H9 (cell line): ENCODE measurements at regions not wholly inside any gene's neighbourhood (a gene's known extent, or its start where the extent isn't known, plus 50 kb on each side); places are given as distances from the start of the nearest gene placed in this dataset.

ENCODE experiments used
- DNase-seq: peaks from one replicate; pipeline ENCODE4 v3.0.0-alpha.2; 2017
- H2AFZ ChIP-seq: one replicate; pipeline ENCODE4 v1.6.1; 2013; ENCODE audit warnings: mild to moderate bottlenecking, low read length, control low read depth, moderate library complexity
- H2AK5ac ChIP-seq: 2 replicates; pipeline ENCODE4 v1.6.1; 2013; ENCODE audit warnings: low read length, control low read depth, mixed read lengths; ENCODE audit not compliant: insufficient read length
- H2BK120ac ChIP-seq: one replicate; pipeline ENCODE4 v1.6.1; 2013; ENCODE audit warnings: low read depth, mild to moderate bottlenecking, low read length, control low read depth, inconsistent platforms; ENCODE audit not compliant: poor library complexity, severe bottlenecking
- H2BK12ac ChIP-seq: 2 replicates; pipeline ENCODE4 v1.6.1; 2013; ENCODE audit warnings: low read length, control low read depth, mixed read lengths, low read depth; ENCODE audit not compliant: insufficient read length
- H2BK15ac ChIP-seq: 2 replicates; pipeline ENCODE4 v1.6.1; 2013; ENCODE audit warnings: low read depth, low read length, control low read depth
- H2BK20ac ChIP-seq: one replicate; pipeline ENCODE4 v1.6.1; 2013; ENCODE audit warnings: low read depth, mild to moderate bottlenecking, low read length, control low read depth, inconsistent platforms; ENCODE audit not compliant: poor library complexity, severe bottlenecking
- H2BK5ac ChIP-seq: 2 replicates; pipeline ENCODE4 v1.6.1; 2013; ENCODE audit warnings: low read length, control low read depth, mixed read lengths; ENCODE audit not compliant: insufficient read length
- H3K14ac ChIP-seq: 2 replicates; pipeline ENCODE4 v1.6.1; 2013; ENCODE audit warnings: low read length, control low read depth; ENCODE audit not compliant: insufficient read depth
- H3K18ac ChIP-seq: 2 replicates; pipeline ENCODE4 v1.6.1; 2013; ENCODE audit warnings: low read depth, mild to moderate bottlenecking, mixed read lengths, low read length, control low read depth; ENCODE audit not compliant: insufficient read length
- H3K23ac ChIP-seq: 2 replicates; pipeline ENCODE4 v1.6.1; 2013; ENCODE audit warnings: low read length, control low read depth, mixed read lengths, low read depth; ENCODE audit not compliant: insufficient read length
- H3K23me2 ChIP-seq: 2 replicates; pipeline ENCODE4 v1.6.1; 2013; ENCODE audit warnings: low read depth, mild to moderate bottlenecking, mixed read lengths, low read length, control low read depth; ENCODE audit not compliant: insufficient read length, poor library complexity, severe bottlenecking
- H3K27ac ChIP-seq: 2 replicates; pipeline ENCODE4 v1.5.1; 2013; ENCODE audit warnings: low read length, control low read depth, mixed read lengths, low read depth; ENCODE audit not compliant: insufficient read length
- H3K27me3 ChIP-seq: 2 replicates; pipeline ENCODE4 v1.6.1; 2013; ENCODE audit warnings: low read length, control low read depth, inconsistent platforms; ENCODE audit not compliant: insufficient read depth
- H3K4ac ChIP-seq: 2 replicates; pipeline ENCODE4 v1.6.1; 2013; ENCODE audit warnings: low read depth, mild to moderate bottlenecking, control low read depth, inconsistent platforms, low read length, moderate library complexity
- H3K4me1 ChIP-seq: 2 replicates; pipeline ENCODE4 v1.6.1; 2013; ENCODE audit warnings: low read length, control low read depth, inconsistent platforms; ENCODE audit not compliant: insufficient read depth
- H3K4me2 ChIP-seq: 2 replicates; pipeline ENCODE4 v1.6.1; 2013; ENCODE audit warnings: low read length, control low read depth, mixed read lengths; ENCODE audit not compliant: insufficient read length, insufficient read depth
- H3K56ac ChIP-seq: 2 replicates; pipeline ENCODE4 v1.6.1; 2013; ENCODE audit warnings: low read depth, mild to moderate bottlenecking, mixed read lengths, low read length, control low read depth; ENCODE audit not compliant: insufficient read length
- H3K79me1 ChIP-seq: 2 replicates; pipeline ENCODE4 v1.6.1; 2013; ENCODE audit warnings: low read depth, mild to moderate bottlenecking, moderate library complexity, low read length, control low read depth, inconsistent platforms; ENCODE audit not compliant: insufficient read depth, poor library complexity, severe bottlenecking
- H3K79me2 ChIP-seq: 2 replicates; pipeline ENCODE4 v1.6.1; 2013; ENCODE audit warnings: low read length, control low read depth, inconsistent platforms; ENCODE audit not compliant: insufficient read depth
- H3K9ac ChIP-seq: 2 replicates; pipeline ENCODE4 v1.6.1; 2013; ENCODE audit warnings: low read length, control low read depth, mixed read lengths; ENCODE audit not compliant: insufficient read length; ENCODE audit errors: extremely low read depth
- H3K9me3 ChIP-seq: one replicate; pipeline ENCODE4 v1.6.1; 2013; ENCODE audit warnings: low read depth, low read length, inconsistent platforms; ENCODE audit not compliant: control insufficient read depth
- H3T11ph ChIP-seq: one replicate; pipeline ENCODE4 v1.6.1; 2013; ENCODE audit warnings: mild to moderate bottlenecking, low read length, control low read depth, inconsistent platforms
- H4K20me1 ChIP-seq: one replicate; pipeline ENCODE4 v1.6.1; 2013; ENCODE audit not compliant: control insufficient read depth, insufficient read length, insufficient read depth
- H4K5ac ChIP-seq: 2 replicates; pipeline ENCODE4 v1.6.1; 2013; ENCODE audit warnings: low read depth, mild to moderate bottlenecking, mixed read lengths, low read length, control low read depth; ENCODE audit not compliant: insufficient read length
- H4K8ac ChIP-seq: replicated peaks from 2 replicates; pipeline ENCODE4 v1.6.1; 2013; ENCODE audit warnings: low read length, control low read depth, mixed read lengths, low read depth; ENCODE audit not compliant: insufficient read length
- H4K91ac ChIP-seq: 2 replicates; pipeline ENCODE4 v1.6.1; 2013; ENCODE audit warnings: low read depth, mild to moderate bottlenecking, moderate library complexity, mixed read lengths, low read length, control low read depth; ENCODE audit not compliant: insufficient read length
- H3K27ac Mint-ChIP-seq, 3 experiments: 2 replicates in 2 of 3; 3 replicates in 1 of 3; pipeline ENCODE4 v1.8.0; 2020 to 2021; ENCODE audit warnings: mixed read lengths in 3 of 3, mild to moderate bottlenecking in 1 of 3, moderate library complexity in 1 of 3
- H3K27me3 Mint-ChIP-seq: 2 replicates; pipeline ENCODE4 v1.8.0; 2021; ENCODE audit warnings: low read depth, mild to moderate bottlenecking, moderate library complexity, mixed read lengths
- H3K36me3 Mint-ChIP-seq, 3 experiments: 2 replicates in 2 of 3; 3 replicates in 1 of 3; pipeline ENCODE4 v1.8.0; 2020 to 2021; ENCODE audit warnings: low read depth in 3 of 3, mixed read lengths in 3 of 3; ENCODE audit not compliant: insufficient read depth in 1 of 3
- H3K4me1 Mint-ChIP-seq, 2 experiments: 2 replicates each; pipeline ENCODE4 v1.8.0; 2020; ENCODE audit warnings: mixed read lengths in 2 of 2
- H3K4me3 Mint-ChIP-seq, 2 experiments: 2 replicates in 1 of 2; 3 replicates in 1 of 2; pipeline ENCODE4 v1.8.0; 2020 to 2021; ENCODE audit warnings: mild to moderate bottlenecking in 2 of 2, mixed read lengths in 2 of 2, moderate library complexity in 1 of 2
- H3K9me3 Mint-ChIP-seq, 2 experiments: 2 replicates in 1 of 2; 3 replicates in 1 of 2; pipeline ENCODE4 v1.8.0; 2020; ENCODE audit warnings: mild to moderate bottlenecking in 2 of 2, mixed read lengths in 2 of 2, moderate library complexity in 1 of 2
- CTCF ChIP-seq: fragments of 200-600 bp; sonication (generic); conservative IDR thresholded peaks from 3 replicates; pipeline ENCODE4 v1.8.0; 2021; ENCODE audit warnings: antibody characterized with exemption, mild to moderate bottlenecking
- WGBS: extraction: QIAGEN DNeasy Blood & Tissue Kit; methylation state at CpG from one replicate; pipeline ENCODE4 v1.1.7; 2013; ENCODE audit warnings: missing lambda C conversion rate, low lambda C conversion rate, mixed read lengths; ENCODE audit not compliant: insufficient read length; ENCODE audit errors: extremely low coverage; 5-methylcytosine and 5-hydroxymethylcytosine counted together

GRCh38 chr6:112502351-112503090 lies 155.4 kb downstream of the RFPL4B start:
- Mint-ChIP-seq H3K4me3 (no peak overlapping the region), H3K27ac (peak overlapping the region in 2 of 3 experiments; percentile 92 to 96; a peak in 4 of 7 replicates), H3K4me1 (peaks cover 26 to 35% of the 10 kb centered on the region in 2 experiments), H3K9me3 (peaks cover 0 to 2% of the 10 kb centered on the region in 2 experiments; a peak in 2 of 5 replicates), H3K36me3 (peaks cover 0 to 3% (median 0%) of the 10 kb centered on the region in 3 experiments; a peak in 2 of 7 replicates), H3K27me3 (no peaks in the 10 kb centered on the region)
- H3K4me1 ChIP-seq = no peaks in the 10 kb centered on the region; the same call in 1 of the 2 replicates
- no peak overlapping the region for H2AFZ ChIP-seq
- no peak overlapping the region for H3K56ac ChIP-seq
- H4K20me1 ChIP-seq = no peaks in the 10 kb centered on the region
- H2AK5ac ChIP-seq = no peak overlapping the region
- H3T11ph ChIP-seq = no peak overlapping the region
- WGBS = no CpG with 5 or more reads among the region's 7 CpGs
- no peak overlapping the region for H2BK15ac ChIP-seq
- no peak overlapping the region for H2BK120ac ChIP-seq
- no peak overlapping the region for H3K14ac ChIP-seq
- no peak overlapping the region for H2BK5ac ChIP-seq
- no peak overlapping the region for H2BK20ac ChIP-seq
- no peak overlapping the region for H4K91ac ChIP-seq
- no peak overlapping the region for H3K4me2 ChIP-seq
- no peaks in the 10 kb centered on the region for H3K27me3 ChIP-seq
- peak; percentile 71 for TF ChIP-seq CTCF
- no peaks in the 10 kb centered on the region for H3K23me2 ChIP-seq
- no peaks in the 10 kb centered on the region for H3K79me2 ChIP-seq
- no peak overlapping the region for H2BK12ac ChIP-seq
- H4K8ac ChIP-seq = no peak overlapping the region
- H4K5ac ChIP-seq = no peak overlapping the region
- H3K18ac ChIP-seq = no peak overlapping the region
- no peak overlapping the region for H3K27ac ChIP-seq
- H3K9me3 ChIP-seq = no peaks in the 10 kb centered on the region
- no peak overlapping the region for H3K23ac ChIP-seq
- DNase-seq = no peak
- no peaks in the 10 kb centered on the region for H3K79me1 ChIP-seq
- no peak overlapping the region for H3K4ac ChIP-seq
- H3K9ac ChIP-seq = no peak overlapping the region
